Keratinocyte (primary cell): ENCODE measurements at regions not wholly inside any gene's neighbourhood (a gene's known extent, or its start where the extent isn't known, plus 50 kb on each side); places are given as distances from the start of the nearest gene placed in this dataset.

Experiments
- DNase-seq: peaks from one replicate; pipeline ENCODE4 v3.0.0-alpha.2; 2011; ENCODE audit warnings: low read depth, missing footprints, low spot score
- FAIRE-seq: peaks from 2 replicates; lab custom pipeline; 2011; peaks lifted over from hg19 to GRCh38; lab: Jason Lieb, UNC
- H2AFZ ChIP-seq: 2 replicates; pipeline ENCODE4 v1.6.0; 2012; ENCODE audit warnings: low read length, control low read depth, inconsistent platforms; ENCODE audit not compliant: control insufficient read depth
- H3K27ac ChIP-seq: 2 replicates; pipeline ENCODE4 v1.5.1; 2011; ENCODE audit warnings: low read length; ENCODE audit not compliant: control insufficient read depth, insufficient read depth
- H3K27me3 ChIP-seq: 3 replicates; pipeline ENCODE4 v1.6.0; 2011; ENCODE audit warnings: low read length; ENCODE audit not compliant: control insufficient read depth, insufficient read depth; ENCODE audit errors: extremely low read depth
- H3K36me3 ChIP-seq, 2 experiments: 2 replicates in 1 of 2; 3 replicates in 1 of 2; pipeline ENCODE4 v1.5.1; 2011; ENCODE audit warnings: low read length in 2 of 2, mild to moderate bottlenecking in 1 of 2; ENCODE audit not compliant: control insufficient read depth in 2 of 2, insufficient read depth in 2 of 2; ENCODE audit errors: extremely low read depth in 1 of 2
- H3K4me1 ChIP-seq: 3 replicates; pipeline ENCODE4 v1.5.1; 2011; ENCODE audit warnings: low read length; ENCODE audit not compliant: control insufficient read depth, insufficient read depth; ENCODE audit errors: extremely low read depth
- H3K4me2 ChIP-seq: 3 replicates; pipeline ENCODE4 v1.6.0; 2011; ENCODE audit warnings: low read depth, low read length; ENCODE audit not compliant: control insufficient read depth, insufficient read depth; ENCODE audit errors: extremely low read depth
- H3K4me3 ChIP-seq, 3 experiments: fragments of 200-600 bp in 1 of 3; sonication (generic) in 1 of 3; 2 replicates in 2 of 3; 3 replicates in 1 of 3; pipeline ENCODE4 v1.5.1; 2011 to 2016; ENCODE audit warnings: low read length in 3 of 3, mild to moderate bottlenecking in 3 of 3, control low read depth in 2 of 3, inconsistent platforms in 1 of 3, low read depth in 1 of 3, mixed read lengths in 1 of 3, mixed run types in 1 of 3, moderate library complexity in 1 of 3; ENCODE audit not compliant: control insufficient read depth in 2 of 3, insufficient read depth in 2 of 3; ENCODE audit errors: extremely low read depth in 1 of 3
- H3K79me2 ChIP-seq: 2 replicates; pipeline ENCODE4 v1.6.0; 2012; ENCODE audit warnings: low read length; ENCODE audit not compliant: control insufficient read depth, insufficient read depth
- H3K9ac ChIP-seq: 3 replicates; pipeline ENCODE4 v1.6.0; 2011; ENCODE audit warnings: low read length; ENCODE audit not compliant: control insufficient read depth, insufficient read depth; ENCODE audit errors: extremely low read depth
- H3K9me1 ChIP-seq: 3 replicates; pipeline ENCODE4 v1.6.0; 2011; ENCODE audit warnings: low read length; ENCODE audit not compliant: control insufficient read depth, insufficient read depth; ENCODE audit errors: extremely low read depth
- H3K9me3 ChIP-seq: 2 replicates; pipeline ENCODE4 v1.5.1; 2012; ENCODE audit warnings: low read depth, low read length; ENCODE audit not compliant: control insufficient read depth
- H4K20me1 ChIP-seq: 3 replicates; pipeline ENCODE4 v1.6.0; 2011; ENCODE audit warnings: low read length; ENCODE audit not compliant: control insufficient read depth, insufficient read depth; ENCODE audit errors: extremely low read depth
- EZH2 ChIP-seq: IDR thresholded peaks from one replicate; pipeline ENCODE4 v1.6.1; 2012; ENCODE audit warnings: inconsistent platforms, mild to moderate bottlenecking, low read length, moderate library complexity
- dilution Hi-C: fragments of 300-500 bp; cut with MboI; formaldehyde crosslinking; loops from one replicate; pipeline ENCODE4 v1.7.0; 2020; ENCODE audit warnings: low sequenced_read_pairs; ENCODE audit not compliant: extremely low pct_ligation_motif_present
- TF ChIP-seq, protein P1 (sequence below), 3 experiments: IDR thresholded peaks in 1 of 3; conservative IDR thresholded peaks in 1 of 3; optimal IDR thresholded peaks in 1 of 3; 2 replicates in 2 of 3; 3 replicates in 1 of 3; pipeline versions ENCODE3 to v1.5.1; 2011; ENCODE audit warnings: low read length in 3 of 3, mild to moderate bottlenecking in 3 of 3, moderate library complexity in 2 of 3, control low read depth in 1 of 3, inconsistent platforms in 1 of 3; ENCODE audit not compliant: insufficient read depth in 2 of 3; ENCODE audit errors: extremely low read depth in 1 of 3

DNA sequence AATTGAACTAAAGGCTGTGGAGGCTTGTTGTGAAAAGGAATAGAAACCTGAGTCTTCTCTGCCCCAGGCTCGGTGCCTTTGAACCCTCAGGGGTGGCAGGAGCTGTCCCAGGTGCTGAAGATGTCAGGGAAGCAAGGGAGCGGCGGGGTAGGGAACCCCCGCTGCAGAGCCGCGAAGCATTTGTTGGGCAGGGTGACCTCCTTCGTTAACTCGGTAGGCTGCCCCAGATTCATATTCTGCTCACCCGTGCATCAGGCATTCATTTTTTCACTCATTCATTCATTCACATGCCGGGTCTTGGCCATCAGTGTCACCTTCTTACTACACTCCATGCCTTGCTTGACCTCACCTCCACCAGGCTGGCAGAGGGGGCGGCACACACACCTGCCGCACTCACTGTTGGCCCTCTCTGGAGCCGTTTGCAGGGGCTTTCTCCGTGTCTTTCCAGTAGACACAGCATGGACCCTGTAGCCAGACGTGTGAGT lies 618.9 kb downstream of the BRD1 start:
- no peak overlapping the region for H2AFZ ChIP-seq
- dilution Hi-C loops, result no loop called here
- H3K4me2 ChIP-seq, result no peak overlapping the region
- H3K36me3 ChIP-seq, result no peaks in the 10 kb centered on the region
- no peak overlapping the region for H3K27ac ChIP-seq
- H3K4me3 ChIP-seq, result no peak overlapping the region
- DNase-seq, result no peak
- H3K27me3 ChIP-seq, result no peaks in the 10 kb centered on the region
- no peak overlapping the region for H3K9ac ChIP-seq
- peaks cover 22% of the 10 kb centered on the region for H3K9me3 ChIP-seq
- no peaks in the 10 kb centered on the region for H4K20me1 ChIP-seq
- no peak for FAIRE-seq
- H3K4me1 ChIP-seq, result no peaks in the 10 kb centered on the region
- H3K79me2 ChIP-seq, result no peaks in the 10 kb centered on the region
- TF ChIP-seq EZH2, result no peak
- TF ChIP-seq, protein P1, sequence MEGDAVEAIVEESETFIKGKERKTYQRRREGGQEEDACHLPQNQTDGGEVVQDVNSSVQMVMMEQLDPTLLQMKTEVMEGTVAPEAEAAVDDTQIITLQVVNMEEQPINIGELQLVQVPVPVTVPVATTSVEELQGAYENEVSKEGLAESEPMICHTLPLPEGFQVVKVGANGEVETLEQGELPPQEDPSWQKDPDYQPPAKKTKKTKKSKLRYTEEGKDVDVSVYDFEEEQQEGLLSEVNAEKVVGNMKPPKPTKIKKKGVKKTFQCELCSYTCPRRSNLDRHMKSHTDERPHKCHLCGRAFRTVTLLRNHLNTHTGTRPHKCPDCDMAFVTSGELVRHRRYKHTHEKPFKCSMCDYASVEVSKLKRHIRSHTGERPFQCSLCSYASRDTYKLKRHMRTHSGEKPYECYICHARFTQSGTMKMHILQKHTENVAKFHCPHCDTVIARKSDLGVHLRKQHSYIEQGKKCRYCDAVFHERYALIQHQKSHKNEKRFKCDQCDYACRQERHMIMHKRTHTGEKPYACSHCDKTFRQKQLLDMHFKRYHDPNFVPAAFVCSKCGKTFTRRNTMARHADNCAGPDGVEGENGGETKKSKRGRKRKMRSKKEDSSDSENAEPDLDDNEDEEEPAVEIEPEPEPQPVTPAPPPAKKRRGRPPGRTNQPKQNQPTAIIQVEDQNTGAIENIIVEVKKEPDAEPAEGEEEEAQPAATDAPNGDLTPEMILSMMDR (optimal IDR thresholded peaks at IDR 0.05 in 1 of 3, IDR thresholded peaks at IDR 0.05 in 1 of 3, conservative IDR thresholded peaks at IDR 0.05 in 1 of 3; ENCODE audit: extremely low read depth in 1 of 3, insufficient read depth in 2 of 3, low read length in 3 of 3), result no peak
- no peaks in the 10 kb centered on the region for H3K9me1 ChIP-seq

DNA sequence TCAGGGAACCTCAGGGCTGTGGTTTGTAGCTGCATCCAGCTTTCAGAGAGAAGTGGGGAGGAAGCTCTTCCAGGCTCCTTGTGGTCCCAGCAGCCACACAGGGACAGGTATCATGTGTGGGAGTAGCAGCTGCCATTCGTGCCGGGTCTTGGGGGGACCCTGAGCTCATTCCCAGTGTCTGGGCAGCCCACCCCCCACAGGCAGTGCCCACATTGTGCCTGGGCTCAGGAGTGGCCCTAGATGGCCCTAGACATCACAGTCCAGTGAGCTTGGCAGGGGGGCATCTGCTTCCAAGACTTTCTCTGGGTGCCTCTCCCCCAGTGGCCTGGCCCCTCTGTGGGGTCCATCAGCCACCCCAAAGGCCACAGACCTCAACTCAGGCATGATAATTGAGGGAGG lies 619.7 kb downstream of the BRD1 start:
- TF ChIP-seq, protein P1 (optimal IDR thresholded peaks at IDR 0.05 in 1 of 3, IDR thresholded peaks at IDR 0.05 in 1 of 3, conservative IDR thresholded peaks at IDR 0.05 in 1 of 3; ENCODE audit: extremely low read depth in 1 of 3, insufficient read depth in 2 of 3, low read length in 3 of 3), result no peak
- TF ChIP-seq EZH2, result no peak
- FAIRE-seq (no peak), DNase-seq (no peak)
- Histone ChIP-seq H3K4me2 (no peak overlapping the region), H3K27ac (no peak overlapping the region), H3K9me1 (no peaks in the 10 kb centered on the region), H2AFZ (no peak overlapping the region), H3K79me2 (no peaks in the 10 kb centered on the region), H3K9ac (no peak overlapping the region), H3K27me3 (no peaks in the 10 kb centered on the region), H4K20me1 (no peaks in the 10 kb centered on the region), H3K4me3 (no peak overlapping the region), H3K36me3 (no peaks in the 10 kb centered on the region), H3K4me1 (no peaks in the 10 kb centered on the region), H3K9me3 (peaks cover 26% of the 10 kb centered on the region)
- dilution Hi-C loops, result no loop called here
